H1 (cell line): ENCODE measurements at regions not wholly inside any gene's neighbourhood (a gene's known extent, or its start where the extent isn't known, plus 50 kb on each side); places are given as distances from the start of the nearest gene placed in this dataset.

ENCODE experiments used
- CTCF ChIA-PET: fragments of 300-600 bp; sonication (Branson Sonifier 250); formaldehyde crosslinking; loops from one replicate; lab custom pipeline; 2021; ENCODE audit not compliant: partially characterized antibody; lab: Charles Lee
- POLR2A ChIA-PET: fragments of 300-600 bp; sonication (Branson Sonifier 250); formaldehyde crosslinking; loops from one replicate; lab custom pipeline; 2021; ENCODE audit warnings: inconsistent platforms; ENCODE audit not compliant: partially characterized antibody; lab: Charles Lee
- DNase-seq, 2 experiments: peaks; one replicate each; pipeline versions ENCODE4 v3.0.0 to v3.0.0-alpha.2; 2010 to 2022; ENCODE audit warnings: low spot score in 2 of 2, low read depth in 1 of 2, mixed read lengths in 1 of 2
- FAIRE-seq: peaks from 2 replicates; lab custom pipeline; 2011; peaks lifted over from hg19 to GRCh38; lab: Jason Lieb, UNC
- H2AFZ ChIP-seq: 2 replicates; pipeline ENCODE4 v1.8.1; 2012; ENCODE audit warnings: low read length, inconsistent platforms
- H2AK5ac ChIP-seq: 2 replicates; pipeline ENCODE4 v1.6.1; 2013; ENCODE audit warnings: low read depth, low read length
- H2BK120ac ChIP-seq: replicated peaks from 2 replicates; pipeline ENCODE3; 2013; ENCODE audit warnings: low read depth, low read length, inconsistent platforms
- H2BK12ac ChIP-seq: 2 replicates; pipeline ENCODE4 v1.6.1; 2013; ENCODE audit warnings: low read depth, low read length
- H2BK15ac ChIP-seq: 2 replicates; pipeline ENCODE4 v1.6.1; 2013; ENCODE audit warnings: low read length
- H2BK20ac ChIP-seq: 2 replicates; pipeline ENCODE4 v1.6.1; 2013; ENCODE audit warnings: low read length
- H2BK5ac ChIP-seq: 2 replicates; pipeline ENCODE4 v1.6.1; 2013; ENCODE audit warnings: low read depth, low read length
- H3K14ac ChIP-seq: 2 replicates; pipeline ENCODE4 v1.6.1; 2013; ENCODE audit warnings: inconsistent platforms; ENCODE audit not compliant: insufficient read length
- H3K18ac ChIP-seq: 2 replicates; pipeline ENCODE4 v1.6.1; 2013; ENCODE audit warnings: low read length; ENCODE audit errors: extremely low read depth
- H3K23ac ChIP-seq: 2 replicates; pipeline ENCODE4 v1.6.1; 2013; ENCODE audit warnings: inconsistent platforms; ENCODE audit not compliant: insufficient read length
- H3K23me2 ChIP-seq: 2 replicates; pipeline ENCODE4 v1.6.1; 2013; ENCODE audit warnings: low read depth, low read length
- H3K27ac ChIP-seq: 2 replicates; pipeline ENCODE4 v1.6.1; 2011; ENCODE audit warnings: low read depth, low read length, inconsistent platforms
- H3K27me3 ChIP-seq, 4 experiments: replicated peaks in 1 of 4; 1 replicate in 1 of 4; 2 replicates in 3 of 4; pipeline versions ENCODE4 v1.6.1 to v1.8.1; 2011 to 2013; ENCODE audit warnings: low read length in 3 of 4, mild to moderate bottlenecking in 3 of 4, inconsistent platforms in 2 of 4, mixed read lengths in 2 of 4, moderate library complexity in 1 of 4; ENCODE audit not compliant: control insufficient read depth in 3 of 4, insufficient read depth in 3 of 4; ENCODE audit errors: extremely low read depth in 1 of 4
- H3K36me3 ChIP-seq, 4 experiments: 2 replicates each; pipeline versions ENCODE4 v1.6.1 to v1.8.1; 2011 to 2013; ENCODE audit warnings: mild to moderate bottlenecking in 4 of 4, low read length in 3 of 4, moderate library complexity in 2 of 4, control low read depth in 1 of 4, inconsistent platforms in 1 of 4; ENCODE audit not compliant: insufficient read depth in 4 of 4, control insufficient read depth in 2 of 4
- H3K4ac ChIP-seq: replicated peaks from 2 replicates; pipeline ENCODE3; 2013; ENCODE audit warnings: low read length, low read depth, mixed read lengths, inconsistent platforms; ENCODE audit not compliant: insufficient read length
- H3K4me1 ChIP-seq, 4 experiments: replicated peaks in 1 of 4; 1 replicate in 1 of 4; 2 replicates in 3 of 4; pipeline versions ENCODE4 v1.6.1 to v1.8.1; 2011 to 2013; ENCODE audit warnings: low read length in 3 of 4, inconsistent platforms in 2 of 4, mixed read lengths in 1 of 4; ENCODE audit not compliant: insufficient read depth in 4 of 4, control insufficient read depth in 3 of 4
- H3K4me2 ChIP-seq, 2 experiments: 2 replicates each; pipeline versions ENCODE4 v1.6.1 to v1.8.1; 2011 to 2013; ENCODE audit warnings: low read depth in 2 of 2, low read length in 2 of 2, control low read depth in 1 of 2, inconsistent platforms in 1 of 2, mild to moderate bottlenecking in 1 of 2; ENCODE audit not compliant: insufficient read depth in 1 of 2
- H3K4me3 ChIP-seq, 4 experiments: fragments of 200-600, 300-600 bp in 1 of 4; sonication (generic), shearing (Covaris generic), sonication (Bioruptor Twin) in 1 of 4; 2 replicates each; pipeline versions ENCODE4 v1.5.1 to v1.8.1; 2011 to 2016; ENCODE audit warnings: low read length in 4 of 4, low read depth in 3 of 4, control low read depth in 2 of 4, inconsistent platforms in 2 of 4, mild to moderate bottlenecking in 2 of 4, mixed read lengths in 1 of 4, moderate library complexity in 1 of 4; ENCODE audit not compliant: insufficient read depth in 2 of 4; ENCODE audit errors: extremely low read depth in 1 of 4
- H3K56ac ChIP-seq: replicated peaks from 2 replicates; pipeline ENCODE3; 2013; ENCODE audit warnings: low read depth, mild to moderate bottlenecking, mixed read lengths, low read length, inconsistent platforms; ENCODE audit not compliant: insufficient read length
- H3K79me1 ChIP-seq: 2 replicates; pipeline ENCODE4 v1.6.1; 2013; ENCODE audit warnings: low read depth, low read length, control low read depth
- H3K79me2 ChIP-seq, 2 experiments: 2 replicates each; pipeline versions ENCODE4 v1.6.1 to v1.8.1; 2012 to 2013; ENCODE audit warnings: low read length in 2 of 2, mild to moderate bottlenecking in 2 of 2, inconsistent platforms in 1 of 2; ENCODE audit not compliant: insufficient read depth in 2 of 2, control insufficient read depth in 1 of 2
- H3K9ac ChIP-seq, 4 experiments: replicated peaks in 1 of 4; 1 replicate in 1 of 4; 2 replicates in 3 of 4; pipeline versions ENCODE4 v1.6.1 to v1.8.1; 2011 to 2013; ENCODE audit warnings: low read depth in 3 of 4, low read length in 3 of 4, control low read depth in 2 of 4, mild to moderate bottlenecking in 2 of 4, moderate library complexity in 2 of 4, inconsistent platforms in 1 of 4; ENCODE audit errors: extremely low read depth in 1 of 4
- H3K9me3 ChIP-seq, 2 experiments: 2 replicates each; pipeline versions ENCODE4 v1.6.1 to v1.8.1; 2012 to 2013; ENCODE audit warnings: mild to moderate bottlenecking in 2 of 2, moderate library complexity in 2 of 2, control low read depth in 1 of 2, inconsistent platforms in 1 of 2, low read depth in 1 of 2, low read length in 1 of 2, mixed read lengths in 1 of 2; ENCODE audit not compliant: insufficient read depth in 2 of 2
- H4K20me1 ChIP-seq, 2 experiments: replicated peaks in 1 of 2; 2 replicates each; pipeline versions ENCODE3 to v1.8.1; 2011 to 2013; ENCODE audit warnings: inconsistent platforms in 2 of 2, low read length in 2 of 2, mild to moderate bottlenecking in 1 of 2; ENCODE audit not compliant: insufficient read depth in 2 of 2, control insufficient read depth in 1 of 2
- H4K5ac ChIP-seq: 2 replicates; pipeline ENCODE4 v1.6.1; 2013; ENCODE audit warnings: low read length, low read depth, mixed read lengths, inconsistent platforms; ENCODE audit not compliant: insufficient read length
- H4K8ac ChIP-seq: 2 replicates; pipeline ENCODE4 v1.8.0; 2013; ENCODE audit warnings: mild to moderate bottlenecking, moderate library complexity, low read length, inconsistent platforms; ENCODE audit not compliant: insufficient read depth; ENCODE audit errors: extremely low read depth
- H4K91ac ChIP-seq: replicated peaks from 2 replicates; pipeline ENCODE3; 2013; ENCODE audit warnings: low read length, mixed read lengths, inconsistent platforms; ENCODE audit not compliant: insufficient read length
- ATF2 ChIP-seq: IDR thresholded peaks from 2 replicates; pipeline ENCODE4 v1.6.1; 2012; ENCODE audit warnings: low read length, inconsistent platforms
- HDAC6 ChIP-seq: IDR thresholded peaks from one replicate; pipeline ENCODE4 v1.7.1; 2012; ENCODE audit warnings: low read depth, mild to moderate bottlenecking, inconsistent platforms, low read length, moderate library complexity
- WGBS, 2 experiments: shearing (Covaris generic) in 1 of 2; methylation state at CpG; one replicate each; pipeline versions ENCODE4 v1.1.6 to v1.1.7; 2013 to 2015; ENCODE audit warnings: low lambda C conversion rate in 2 of 2, mixed read lengths in 2 of 2, inconsistent platforms in 1 of 2, low coverage in 1 of 2, missing lambda C conversion rate in 1 of 2; ENCODE audit not compliant: insufficient replicate concordance in 2 of 2, insufficient coverage in 1 of 2, insufficient read length in 1 of 2; ENCODE audit errors: extremely low coverage in 1 of 2, missing lambda C conversion rate in 1 of 2; 5-methylcytosine and 5-hydroxymethylcytosine counted together
- TF ChIP-seq, protein P1 (sequence below): IDR thresholded peaks from 2 replicates; pipeline ENCODE4 v1.6.1; 2011; ENCODE audit warnings: low read depth, mild to moderate bottlenecking, low read length; ENCODE audit not compliant: insufficient read depth

DNA sequence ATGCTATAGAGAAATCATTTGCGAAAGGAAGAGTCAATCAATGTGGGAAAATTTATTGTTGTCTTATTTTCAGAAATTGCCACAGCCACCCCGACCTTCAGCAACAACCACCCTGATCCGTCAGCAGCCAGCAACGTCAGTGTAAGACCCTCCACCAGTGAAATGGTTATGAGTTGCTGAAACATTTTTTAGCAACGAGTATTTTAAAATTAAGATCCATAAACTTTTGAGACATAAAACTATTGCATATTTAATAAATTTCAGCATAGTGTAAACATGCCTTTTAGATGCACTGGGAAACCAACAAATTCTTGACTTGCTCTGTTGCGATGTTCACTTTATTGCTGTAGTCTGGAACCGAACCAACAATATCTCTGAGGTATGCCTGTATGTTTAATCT lies 887.9 kb downstream of the DCDC2C start:
- no peak for TF ChIP-seq ATF2
- no peak for TF ChIP-seq HDAC6
- TF ChIP-seq, protein P1, sequence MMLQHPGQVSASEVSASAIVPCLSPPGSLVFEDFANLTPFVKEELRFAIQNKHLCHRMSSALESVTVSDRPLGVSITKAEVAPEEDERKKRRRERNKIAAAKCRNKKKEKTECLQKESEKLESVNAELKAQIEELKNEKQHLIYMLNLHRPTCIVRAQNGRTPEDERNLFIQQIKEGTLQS: no peak
- no peak for DNase-seq

More for the DNA sequence above, 887.9 kb downstream of the DCDC2C start:
- Histone ChIP-seq H4K20me1 (no peaks in the 10 kb centered on the region), H2AFZ (no peak overlapping the region), H3K18ac (no peak overlapping the region), H3K4me1 (no peaks in the 10 kb centered on the region), H2BK120ac (no peak overlapping the region), H3K14ac (no peak overlapping the region), H4K91ac (no peak overlapping the region), H4K8ac (no peak overlapping the region), H3K4me2 (no peak overlapping the region), H3K79me2 (no peaks in the 10 kb centered on the region), H2BK20ac (no peak overlapping the region), H3K27me3 (peaks cover 0 to 1% (median 0%) of the 10 kb centered on the region in 4 experiments; a peak in 1 of 7 replicates), H3K4me3 (no peak overlapping the region), H2BK12ac (no peak overlapping the region), H4K5ac (no peak overlapping the region), H2AK5ac (no peak overlapping the region), H3K23me2 (no peaks in the 10 kb centered on the region), H3K9me3 (no peaks in the 10 kb centered on the region), H3K56ac (no peak overlapping the region), H3K36me3 (no peaks in the 10 kb centered on the region), H3K79me1 (no peaks in the 10 kb centered on the region), H3K4ac (no peak overlapping the region), H3K9ac (no peak overlapping the region), H3K23ac (no peak overlapping the region), H2BK15ac (no peak overlapping the region), H3K27ac (no peak overlapping the region), H2BK5ac (no peak overlapping the region)
- CTCF ChIA-PET: no interaction called here
- FAIRE-seq: no peak
- POLR2A ChIA-PET: no interaction called here
- WGBS, 2 experiments: 90% methylated on average over 7 of the region's 7 CpGs; no CpG with 5 or more reads in 1 of the 2 experiments
